WTC11 (cell line): ENCODE measurements at regions not wholly inside any gene's neighbourhood (a gene's known extent, or its start where the extent isn't known, plus 50 kb on each side); places are given as distances from the start of the nearest gene placed in this dataset.

Source experiments
- CREM ChIP-seq: sonication (generic); formaldehyde crosslinking; IDR thresholded peaks from 2 replicates; pipeline ENCODE4 v1.8.1; 2022; ENCODE audit warnings: mild to moderate bottlenecking, missing genetic modification reagents, moderate library complexity
- CTCF ChIP-seq: fragments of 200-600 bp; IDR thresholded peaks from 2 replicates; pipeline ENCODE4 v1.8.0; 2022; ENCODE audit warnings: antibody characterized with exemption
- E2F5 ChIP-seq: sonication (generic); formaldehyde crosslinking; IDR thresholded peaks from 2 replicates; pipeline ENCODE4 v1.8.1; 2022; ENCODE audit warnings: mild to moderate bottlenecking, moderate library complexity, missing genetic modification reagents
- JUN ChIP-seq: sonication (generic); formaldehyde crosslinking; IDR thresholded peaks from 2 replicates; pipeline ENCODE4 v1.8.0; 2023; ENCODE audit warnings: mild to moderate bottlenecking, missing genetic modification reagents
- MAX ChIP-seq: sonication (generic); formaldehyde crosslinking; IDR thresholded peaks from 2 replicates; pipeline ENCODE4 v1.8.0; 2022; ENCODE audit warnings: mild to moderate bottlenecking, missing genetic modification reagents
- NFE2L1 ChIP-seq: sonication (generic); formaldehyde crosslinking; IDR thresholded peaks from 2 replicates; pipeline ENCODE4 v1.8.1; 2023; ENCODE audit warnings: missing genetic modification reagents
- NR3C1 ChIP-seq: sonication (generic); formaldehyde crosslinking; conservative IDR thresholded peaks from 2 replicates; pipeline ENCODE4 v1.8.1; 2023; ENCODE audit warnings: low read depth, mild to moderate bottlenecking, missing genetic modification reagents
- PRDM15 ChIP-seq: sonication (generic); formaldehyde crosslinking; IDR thresholded peaks from 2 replicates; pipeline ENCODE4 v1.8.0; 2022; ENCODE audit warnings: missing genetic modification reagents
- TCF7 ChIP-seq: sonication (generic); formaldehyde crosslinking; IDR thresholded peaks from 2 replicates; pipeline ENCODE4 v1.8.0; 2022; ENCODE audit warnings: mild to moderate bottlenecking, low read depth, missing genetic modification reagents, moderate library complexity
- USF1 ChIP-seq: sonication (generic); formaldehyde crosslinking; IDR thresholded peaks from 2 replicates; pipeline ENCODE4 v1.8.0; 2022; ENCODE audit warnings: mild to moderate bottlenecking, missing genetic modification reagents
- ZNF281 ChIP-seq: sonication (generic); formaldehyde crosslinking; IDR thresholded peaks from 2 replicates; pipeline ENCODE4 v1.8.0; 2023; ENCODE audit warnings: mild to moderate bottlenecking, missing genetic modification reagents
- ZNF416 ChIP-seq: fragments of 250-450 bp; sonication (Bioruptor Pico); IDR thresholded peaks from 2 replicates; pipeline ENCODE4 v1.9.0; 2021; ENCODE audit warnings: mild to moderate bottlenecking, inconsistent platforms

GRCh38 chr6:156564127-156564806, 212.9 kb upstream of the ARID1B start:
- TF ChIP-seq CTCF (peak; percentile 80), TCF7 (CRISPR knock-in tag) (no peak), PRDM15 (CRISPR knock-in tag) (no peak), NFE2L1 (no peak), E2F5 (no peak), USF1 (CRISPR knock-in tag) (no peak), ZNF281 (CRISPR knock-in tag) (no peak), ZNF416 (CRISPR knock-in tag) (no peak), JUN (no peak), CREM (CRISPR knock-in tag) (no peak), MAX (no peak), NR3C1 (CRISPR knock-in tag) (no peak)
